CD14-positive monocyte (primary cell): ENCODE measurements at regions not wholly inside any gene's neighbourhood (a gene's known extent, or its start where the extent isn't known, plus 50 kb on each side); places are given as distances from the start of the nearest gene placed in this dataset.

ENCODE experiments used
- DNase-seq, 3 donors: peaks; one replicate each; pipeline ENCODE4 v3.0.0-alpha.2; 2011 to 2022
- H2AFZ ChIP-seq: 2 replicates; pipeline ENCODE4 v1.6.0; 2012; ENCODE audit warnings: mild to moderate bottlenecking, low read depth, low read length, inconsistent platforms; ENCODE audit not compliant: insufficient read depth, poor library complexity, severe bottlenecking
- H3K27ac ChIP-seq, 2 donors: 1 replicate in 1 of 2; 2 replicates in 1 of 2; pipeline ENCODE4 v1.5.1; 2012 to 2013; ENCODE audit warnings: low read length in 2 of 2, control low read depth in 1 of 2, inconsistent platforms in 1 of 2, low read depth in 1 of 2, mild to moderate bottlenecking in 1 of 2
- H3K27me3 ChIP-seq, 2 donors: one replicate each; pipeline versions ENCODE4 v1.6.0 to v1.6.1; 2011 to 2013; ENCODE audit warnings: low read length in 2 of 2; ENCODE audit not compliant: control insufficient read depth in 2 of 2, insufficient read depth in 2 of 2
- H3K36me3 ChIP-seq, 2 donors: replicated peaks in 1 of 2; 1 replicate in 1 of 2; 2 replicates in 1 of 2; pipeline versions ENCODE4 v1.5.1 to v1.6.1; 2012 to 2013; ENCODE audit warnings: low read length in 2 of 2, control low read depth in 1 of 2, inconsistent platforms in 1 of 2, mild to moderate bottlenecking in 1 of 2; ENCODE audit not compliant: insufficient read depth in 2 of 2, control insufficient read depth in 1 of 2
- H3K4me1 ChIP-seq, 2 donors: 1 replicate in 1 of 2; 2 replicates in 1 of 2; pipeline versions ENCODE4 v1.5.1 to v1.6.1; 2012 to 2013; ENCODE audit warnings: low read length in 2 of 2, control low read depth in 1 of 2, inconsistent platforms in 1 of 2, mild to moderate bottlenecking in 1 of 2, moderate library complexity in 1 of 2; ENCODE audit not compliant: insufficient read depth in 2 of 2, control insufficient read depth in 1 of 2
- H3K4me2 ChIP-seq: replicated peaks from 2 replicates; pipeline ENCODE3; 2012; ENCODE audit warnings: low read length, moderate library complexity, mild to moderate bottlenecking; ENCODE audit not compliant: poor library complexity, severe bottlenecking; ENCODE audit errors: extremely low read depth
- H3K4me3 ChIP-seq, 3 experiments: fragments of 200-600 bp in 1 of 3; sonication (generic) in 1 of 3; replicated peaks in 1 of 3; 1 replicate in 2 of 3; 2 replicates in 1 of 3; pipeline ENCODE4 v1.5.1; 2011 to 2013; ENCODE audit warnings: low read length in 3 of 3, mild to moderate bottlenecking in 3 of 3, control low read depth in 2 of 3, low read depth in 2 of 3, inconsistent platforms in 1 of 3, moderate library complexity in 1 of 3
- H3K79me2 ChIP-seq: 2 replicates; pipeline ENCODE4 v1.6.0; 2012; ENCODE audit warnings: mild to moderate bottlenecking, control low read depth, inconsistent platforms, low read length, moderate library complexity; ENCODE audit not compliant: insufficient read depth
- H3K9ac ChIP-seq: 2 replicates; pipeline ENCODE4 v1.6.0; 2017; ENCODE audit warnings: low read length, mild to moderate bottlenecking; ENCODE audit not compliant: insufficient read depth, poor library complexity, severe bottlenecking
- H3K9me3 ChIP-seq, 2 donors: replicated peaks in 1 of 2; 1 replicate in 1 of 2; 2 replicates in 1 of 2; pipeline versions ENCODE4 v1.5.1 to v1.6.1; 2012 to 2013; ENCODE audit warnings: low read length in 2 of 2, control low read depth in 1 of 2; ENCODE audit not compliant: control insufficient read depth in 1 of 2, insufficient read depth in 1 of 2
- H4K20me1 ChIP-seq: 2 replicates; pipeline ENCODE4 v1.6.0; 2012; ENCODE audit warnings: mild to moderate bottlenecking, low read length, control low read depth, moderate library complexity; ENCODE audit not compliant: insufficient read depth
- H3K27ac Mint-ChIP-seq, 7 donors: one replicate each; pipeline ENCODE4 v1.8.0; 2020; ENCODE audit warnings: mild to moderate bottlenecking in 7 of 7, mixed read lengths in 7 of 7, moderate library complexity in 6 of 7, inconsistent platforms in 2 of 7
- H3K27me3 Mint-ChIP-seq, 3 donors: one replicate each; pipeline ENCODE4 v1.8.0; 2021 to 2022; ENCODE audit warnings: low read depth in 3 of 3, mild to moderate bottlenecking in 3 of 3, mixed read lengths in 3 of 3, moderate library complexity in 3 of 3, inconsistent platforms in 1 of 3
- H3K36me3 Mint-ChIP-seq, 2 donors: one replicate each; pipeline ENCODE4 v1.8.0; 2020; ENCODE audit warnings: mixed read lengths in 2 of 2, inconsistent platforms in 1 of 2, mild to moderate bottlenecking in 1 of 2
- H3K4me1 Mint-ChIP-seq: one replicate; pipeline ENCODE4 v1.8.0; 2020; ENCODE audit warnings: mild to moderate bottlenecking, mixed read lengths
- H3K4me3 Mint-ChIP-seq, 2 donors: one replicate each; pipeline ENCODE4 v1.8.0; 2020; ENCODE audit warnings: mild to moderate bottlenecking in 2 of 2, mixed read lengths in 2 of 2, moderate library complexity in 1 of 2
- H3K9me3 Mint-ChIP-seq, 7 donors: one replicate each; pipeline ENCODE4 v1.8.0; 2020 to 2022; ENCODE audit warnings: mixed read lengths in 7 of 7, mild to moderate bottlenecking in 6 of 7, moderate library complexity in 6 of 7, inconsistent platforms in 2 of 7
- CTCF ChIP-seq: fragments of 200-600 bp; IDR thresholded peaks from one replicate; pipeline ENCODE4 v1.8.0; 2022; ENCODE audit warnings: antibody characterized with exemption, mild to moderate bottlenecking
- WGBS: methylation state at CpG from one replicate; pipeline ENCODE4 v1.1.5; 2013; ENCODE audit warnings: missing lambda C conversion rate; ENCODE audit not compliant: insufficient coverage; 5-methylcytosine and 5-hydroxymethylcytosine counted together
- intact Hi-C, 2 donors: fragments of 100-400 bp; cut with micrococcal nuclease; formaldehyde crosslinking; loops; one replicate each; pipeline versions ENCODE4 v1.15.0 to v1.15.1; 2023

DNA sequence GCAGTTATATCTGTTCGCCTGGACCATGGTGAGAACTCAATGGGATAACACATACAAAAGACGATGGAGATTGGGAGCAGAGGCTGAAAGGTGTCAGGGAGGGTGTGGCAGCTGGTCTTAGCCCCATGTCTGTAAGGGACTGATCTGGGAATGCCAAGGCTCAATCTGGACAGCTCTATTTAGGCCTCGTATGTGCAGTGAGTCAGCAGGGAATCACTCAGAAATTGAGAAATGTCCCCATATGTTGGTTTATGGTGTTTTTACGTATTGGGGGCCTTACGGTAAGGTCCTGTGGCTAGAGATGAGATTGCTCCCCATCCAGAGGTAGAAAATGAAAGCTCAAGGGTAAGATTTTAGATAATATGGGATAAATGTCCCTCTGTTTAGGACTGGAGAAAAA is 71.4 kb upstream of the TTC29 start:
- Histone ChIP-seq H4K20me1 (no peaks in the 10 kb centered on the region), H3K27me3 (no peaks in the 10 kb centered on the region), H3K4me2 (no peak overlapping the region), H3K79me2 (no peaks in the 10 kb centered on the region), H3K4me1 (no peaks in the 10 kb centered on the region), H3K27ac (no peak overlapping the region), H3K9me3 (no peaks in the 10 kb centered on the region), H2AFZ (no peak overlapping the region), H3K36me3 (no peaks in the 10 kb centered on the region), H3K4me3 (no peak overlapping the region), H3K9ac (no peak overlapping the region)
- TF ChIP-seq CTCF: no peak
- Mint-ChIP-seq H3K9me3 (no peaks in the 10 kb centered on the region), H3K4me1 (no peaks in the 10 kb centered on the region), H3K27ac (no peak overlapping the region), H3K27me3 (peaks cover 0 to 4% (median 0%) of the 10 kb centered on the region in 3 donors), H3K4me3 (no peak overlapping the region), H3K36me3 (no peaks in the 10 kb centered on the region)
- intact Hi-C loops: no loop called here
- no peak for DNase-seq
- 70% methylated on average over 5 of the region's 5 CpGs for WGBS

- Mint-ChIP-seq H3K27me3 (peaks cover 0 to 4% (median 0%) of the 10 kb centered on the region in 3 donors), H3K36me3 (no peaks in the 10 kb centered on the region), H3K4me1 (no peaks in the 10 kb centered on the region), H3K4me3 (no peak overlapping the region), H3K9me3 (no peaks in the 10 kb centered on the region), H3K27ac (no peak overlapping the region)
- 100% methylated on average over 1 of the region's 2 CpGs for WGBS
- H3K4me1 ChIP-seq: no peaks in the 10 kb centered on the region
- intact Hi-C loops: no loop called here
- H3K9me3 ChIP-seq: no peaks in the 10 kb centered on the region
- peak in 1 of 3 donors; percentile 3 for DNase-seq
- no peak overlapping the region for H2AFZ ChIP-seq
- H3K9ac ChIP-seq: no peak overlapping the region
- H3K27ac ChIP-seq: no peak overlapping the region
- no peak for TF ChIP-seq CTCF
- no peaks in the 10 kb centered on the region for H4K20me1 ChIP-seq
- no peaks in the 10 kb centered on the region for H3K27me3 ChIP-seq
- no peak overlapping the region for H3K4me2 ChIP-seq
- H3K36me3 ChIP-seq: no peaks in the 10 kb centered on the region
- H3K79me2 ChIP-seq: no peaks in the 10 kb centered on the region
- H3K4me3 ChIP-seq: no peak overlapping the region
Measured at GRCh38 chr4:147019091-147019490, 73.4 kb upstream of the TTC29 start.
